ENCODE measurements at regions not wholly inside any gene's neighbourhood (a gene's known extent, or its start where the extent isn't known, plus 50 kb on each side); places are given as distances from the start of the nearest gene placed in this dataset.

GRCh38 chr3:16667633-16668032, 62.4 kb upstream of the DAZL start:
- no peak overlapping the region for H3K4me3 ChIP-seq
- H3K79me2 ChIP-seq (ENCODE audit: control insufficient read depth, insufficient read depth, low read length): no peaks in the 10 kb centered on the region
- CTCF ChIA-PET (ENCODE audit: low intra/inter-chr PET ratio): no interaction called here
- no peaks in the 10 kb centered on the region for H3K4me1 ChIP-seq (replicated peaks in 1 of 2; ENCODE audit: control insufficient read depth in 2 of 2, insufficient read depth in 2 of 2, low read length in 2 of 2)
- no peaks in the 10 kb centered on the region for H3K9me3 ChIP-seq (replicated peaks; ENCODE audit: control insufficient read depth, insufficient read depth, low read depth, low read length)
- DNase-seq (ENCODE audit: extremely low read depth in 1 of 4, low spot score in 3 of 4): no peak
- no peaks in the 10 kb centered on the region for H4K20me1 ChIP-seq (replicated peaks; ENCODE audit: control insufficient read depth, insufficient read depth, low read length)
- no peak for ATAC-seq
- 2% methylated on average over 4 of the region's 4 CpGs for WGBS (ENCODE audit: insufficient coverage, low coverage, missing lambda C conversion rate)
- FAIRE-seq: no peak
- H3K36me3 ChIP-seq (ENCODE audit: control insufficient read depth, insufficient read depth, low read length): no peaks in the 10 kb centered on the region
- H3K27ac ChIP-seq (ENCODE audit: extremely low read depth, low read depth, low read length): no peak overlapping the region
- in situ Hi-C loops (cut with MboI): no loop called here
- peaks cover 0 to 3% of the 10 kb centered on the region in 2 experiments; a peak in 1 of 5 replicates for H3K27me3 ChIP-seq (ENCODE audit: control insufficient read depth in 2 of 2, insufficient read depth in 2 of 2, low read length in 2 of 2)
- H3K9ac ChIP-seq (ENCODE audit: insufficient read depth in 1 of 2, low read depth in 2 of 2, low read length in 2 of 2): no peak overlapping the region
- no TSS peak for BruUV-seq (replicated peaks)
- no peaks in the 10 kb centered on the region for H3K9me1 ChIP-seq (ENCODE audit: control insufficient read depth, insufficient read depth, low read length)
- POLR2A ChIA-PET: interaction anchor here (1.1 kb wide), 1 partner anchor 20 kb away, joined by 3 read pairs; no protein-coding TSS in a partner anchor
- H2AFZ ChIP-seq (ENCODE audit: low read depth, low read length): no peak overlapping the region
- H3K4me2 ChIP-seq (ENCODE audit: insufficient read depth, low read length): no peak overlapping the region
- intact Hi-C loops (cut with micrococcal nuclease): no loop called here
- TF ChIP-seq MTA2 (IDR thresholded peaks at IDR 0.05; ENCODE audit: low read depth) (no peak), NFE2L1 (tag; IDR thresholded peaks at IDR 0.05; ENCODE audit: borderline replicate concordance, low read depth) (no peak), CREB1 (IDR thresholded peaks at IDR 0.05) (no peak), CREB1 (CRISPR knock-in tag; IDR thresholded peaks at IDR 0.05) (no peak), ZNF445 (CRISPR knock-in tag; IDR thresholded peaks at IDR 0.05; ENCODE audit: low read depth) (no peak), XRCC4 (IDR thresholded peaks at IDR 0.05; ENCODE audit: extremely low read depth, insufficient read depth, insufficient read length) (no peak), MCM3 (IDR thresholded peaks at IDR 0.05) (no peak), XRCC3 (IDR thresholded peaks at IDR 0.05) (no peak), ZKSCAN1 (IDR thresholded peaks at IDR 0.05; ENCODE audit: low read depth, low read length) (no peak), POLR2AphosphoS5 (IDR thresholded peaks at IDR 0.05; ENCODE audit: control insufficient read depth, insufficient read depth, low read depth, low read length) (no peak), HMG20B (CRISPR knock-in tag; IDR thresholded peaks at IDR 0.05) (no peak), ZNF408 (CRISPR knock-in tag; IDR thresholded peaks at IDR 0.05; ENCODE audit: low read depth) (no peak), ZFP30 (CRISPR knock-in tag; IDR thresholded peaks at IDR 0.05; ENCODE audit: borderline replicate concordance) (no peak)

All from K562 (cell line).